HK-2 (cell line): ENCODE measurements at regions not wholly inside any gene's neighbourhood (a gene's known extent, or its start where the extent isn't known, plus 50 kb on each side); places are given as distances from the start of the nearest gene placed in this dataset.
"Not testable (repeated sequence)": the region's sequence is repeated elsewhere in the genome, so short reads cannot be mapped to it uniquely, and the experiment has no call there.

Experiments
- DNase-seq: peaks from one replicate; pipeline ENCODE4 v3.0.0-alpha.2; 2018; ENCODE audit not compliant: unreplicated experiment

GRCh38 chr12:58009405-58010195 lies 68.2 kb downstream of the ATP23 start:
- no peak for DNase-seq

- no peak for DNase-seq
These were observed 70.3 kb downstream of the ATP23 start for GRCh38 chr12:58011676-58012075.

GRCh38 chr12:58022379-58023020 lies 81.1 kb downstream of the ATP23 start:
- not testable (repeated sequence) for DNase-seq

GRCh38 chr12:58025431-58025830 lies 84.1 kb downstream of the ATP23 start:
- no peak for DNase-seq

GRCh38 chr12:58026426-58026825 lies 85.1 kb downstream of the ATP23 start:
- DNase-seq = no peak

GRCh38 chr12:58026897-58027891 lies 85.8 kb downstream of the ATP23 start:
- DNase-seq = no peak

- DNase-seq = no peak
These were observed 86.9 kb downstream of the ATP23 start for GRCh38 chr12:58028294-58028693.

GRCh38 chr12:58029260-58029659 lies 87.9 kb downstream of the ATP23 start:
- no peak for DNase-seq

- no peak for DNase-seq
These were observed 89.4 kb downstream of the ATP23 start for GRCh38 chr12:58030566-58031279.

- no peak for DNase-seq
These were observed 90.8 kb downstream of the ATP23 start for GRCh38 chr12:58032156-58032555.

- no peak for DNase-seq
These were observed 92.5 kb downstream of the ATP23 start for GRCh38 chr12:58033831-58034230.

GRCh38 chr12:58034311-58034710 lies 92.9 kb downstream of the ATP23 start:
- no peak for DNase-seq

- DNase-seq = no peak
These were observed 93.3 kb downstream of the ATP23 start for GRCh38 chr12:58034712-58035111.

GRCh38 chr12:58041441-58041840 lies 100.1 kb downstream of the ATP23 start:
- no peak for DNase-seq

GRCh38 chr12:58044966-58045365 lies 103.6 kb downstream of the ATP23 start:
- no peak for DNase-seq

- no peak for DNase-seq
These were observed 104.9 kb downstream of the ATP23 start for GRCh38 chr12:58046271-58046670.

- DNase-seq = no peak
These were observed 110.0 kb downstream of the ATP23 start for GRCh38 chr12:58051378-58051777.

- no peak for DNase-seq
These were observed 123.3 kb downstream of the ATP23 start for GRCh38 chr12:58064666-58065065.

- DNase-seq = no peak
These were observed 124.9 kb downstream of the ATP23 start for GRCh38 chr12:58066296-58066695.

GRCh38 chr12:58067610-58068387 lies 126.4 kb downstream of the ATP23 start:
- no peak for DNase-seq

GRCh38 chr12:58068706-58069105 lies 127.3 kb downstream of the ATP23 start:
- DNase-seq = no peak
